ENCODE measurements at regions not wholly inside any gene's neighbourhood (a gene's known extent, or its start where the extent isn't known, plus 50 kb on each side); places are given as distances from the start of the nearest gene placed in this dataset.

- ChIA-PET POLR2A (no interaction called here), CTCF (interaction anchor here (1.7 kb wide), 1 partner anchor 25 kb away, joined by 4 read pairs; no protein-coding TSS in a partner anchor)
- H3K4me3 ChIP-seq (ENCODE audit: low read depth, low read length) = no peak overlapping the region
- no peak for DNase-seq (ENCODE audit: low read depth)
- no peaks in the 10 kb centered on the region for H3K27me3 ChIP-seq (ENCODE audit: control insufficient read depth, insufficient read depth, low read length)
- H3K36me3 ChIP-seq (ENCODE audit: control insufficient read depth, insufficient read depth, low read length) = no peaks in the 10 kb centered on the region
- no peak for TF ChIP-seq CTCF (IDR thresholded peaks at IDR 0.05; ENCODE audit: insufficient read depth, low read depth, low read length)
These were observed 189.7 kb downstream of the KIF20B start for GRCh38 chr10:89891006-89891535.

GRCh38 chr10:89894051-89894450 is 192.7 kb downstream of the KIF20B start:
- ChIA-PET CTCF (no interaction called here), POLR2A (no interaction called here)
- Histone ChIP-seq H3K27me3 (ENCODE audit: control insufficient read depth, insufficient read depth, low read length) (no peaks in the 10 kb centered on the region), H3K36me3 (ENCODE audit: control insufficient read depth, insufficient read depth, low read length) (no peaks in the 10 kb centered on the region), H3K4me3 (ENCODE audit: low read depth, low read length) (no peak overlapping the region)
- no peak for DNase-seq (ENCODE audit: low read depth)
- no peak for TF ChIP-seq CTCF (IDR thresholded peaks at IDR 0.05; ENCODE audit: insufficient read depth, low read depth, low read length)

- Histone ChIP-seq H3K27me3 (ENCODE audit: control insufficient read depth, insufficient read depth, low read length) (no peaks in the 10 kb centered on the region), H3K4me3 (ENCODE audit: low read depth, low read length) (no peak overlapping the region), H3K36me3 (ENCODE audit: control insufficient read depth, insufficient read depth, low read length) (no peaks in the 10 kb centered on the region)
- no peak for TF ChIP-seq CTCF (IDR thresholded peaks at IDR 0.05; ENCODE audit: insufficient read depth, low read depth, low read length)
- POLR2A ChIA-PET = no interaction called here
- DNase-seq (ENCODE audit: low read depth) = no peak
- CTCF ChIA-PET = no interaction called here
These were observed 199.2 kb downstream of the KIF20B start for GRCh38 chr10:89900554-89900953.

GRCh38 chr10:89901895-89902294 is 200.5 kb downstream of the KIF20B start:
- no peak for DNase-seq (ENCODE audit: low read depth)
- H3K27me3 ChIP-seq (ENCODE audit: control insufficient read depth, insufficient read depth, low read length) = no peaks in the 10 kb centered on the region
- TF ChIP-seq CTCF (IDR thresholded peaks at IDR 0.05; ENCODE audit: insufficient read depth, low read depth, low read length) = no peak
- CTCF ChIA-PET = no interaction called here
- H3K36me3 ChIP-seq (ENCODE audit: control insufficient read depth, insufficient read depth, low read length) = no peaks in the 10 kb centered on the region
- POLR2A ChIA-PET = no interaction called here
- H3K4me3 ChIP-seq (ENCODE audit: low read depth, low read length) = no peak overlapping the region

GRCh38 chr10:89904755-89905154 is 203.4 kb downstream of the KIF20B start:
- ChIA-PET CTCF (interaction anchor here (0.6 kb wide), 1 partner anchor 38 kb away, joined by 3 read pairs; no protein-coding TSS in a partner anchor), POLR2A (no interaction called here)
- TF ChIP-seq CTCF (IDR thresholded peaks at IDR 0.05; ENCODE audit: insufficient read depth, low read depth, low read length) = no peak
- Histone ChIP-seq H3K4me3 (ENCODE audit: low read depth, low read length) (no peak overlapping the region), H3K36me3 (ENCODE audit: control insufficient read depth, insufficient read depth, low read length) (no peaks in the 10 kb centered on the region), H3K27me3 (ENCODE audit: control insufficient read depth, insufficient read depth, low read length) (no peaks in the 10 kb centered on the region)
- DNase-seq (ENCODE audit: low read depth) = no peak

Data from BJ (cell line).